Liver (tissue), 8 donors: ENCODE measurements at regions not wholly inside any gene's neighbourhood (a gene's known extent, or its start where the extent isn't known, plus 50 kb on each side); places are given as distances from the start of the nearest gene placed in this dataset.

ENCODE experiments used
- DNase-seq: peaks from one replicate; pipeline ENCODE4 v3.0.0-alpha.2; 2017; ENCODE audit warnings: low spot score
- H3K27ac ChIP-seq, 2 donors: one replicate each; pipeline ENCODE4 v1.7.0; 2013; ENCODE audit warnings: inconsistent platforms in 2 of 2, low read length in 2 of 2, control low read depth in 1 of 2, low read depth in 1 of 2, mild to moderate bottlenecking in 1 of 2
- H3K27me3 ChIP-seq, 4 donors: one replicate each; pipeline versions ENCODE4 v1.6.1 to v1.7.0; 2013; ENCODE audit warnings: low read length in 3 of 4, inconsistent platforms in 1 of 4, mild to moderate bottlenecking in 1 of 4, moderate library complexity in 1 of 4; ENCODE audit not compliant: control insufficient read depth in 4 of 4, insufficient read depth in 4 of 4
- H3K36me3 ChIP-seq, 4 donors: one replicate each; pipeline versions ENCODE4 v1.6.1 to v1.7.0; 2013; ENCODE audit warnings: low read length in 3 of 4, mild to moderate bottlenecking in 3 of 4, low read depth in 1 of 4, moderate library complexity in 1 of 4; ENCODE audit not compliant: control insufficient read depth in 4 of 4, insufficient read depth in 3 of 4
- H3K4me1 ChIP-seq, 4 donors: one replicate each; pipeline versions ENCODE4 v1.6.1 to v1.7.0; 2013; ENCODE audit warnings: low read length in 3 of 4, mild to moderate bottlenecking in 3 of 4, moderate library complexity in 1 of 4; ENCODE audit not compliant: control insufficient read depth in 4 of 4, insufficient read depth in 4 of 4
- H3K4me3 ChIP-seq, 3 donors: one replicate each; pipeline versions ENCODE4 v1.6.1 to v1.7.0; 2013; ENCODE audit warnings: low read length in 3 of 3, control low read depth in 1 of 3, low read depth in 1 of 3, mild to moderate bottlenecking in 1 of 3
- H3K9ac ChIP-seq, 2 donors: one replicate each; pipeline ENCODE4 v1.7.0; 2013; ENCODE audit warnings: low read length in 2 of 2, mild to moderate bottlenecking in 2 of 2, moderate library complexity in 2 of 2, control low read depth in 1 of 2, low read depth in 1 of 2
- H3K9me3 ChIP-seq, 4 donors: one replicate each; pipeline versions ENCODE4 v1.6.1 to v1.7.0; 2013; ENCODE audit warnings: low read length in 3 of 4; ENCODE audit not compliant: control insufficient read depth in 4 of 4
- ATF3 ChIP-seq: IDR thresholded peaks from 2 replicates; pipeline ENCODE4 v1.6.1; 2016; ENCODE audit warnings: antibody characterized with exemption
- CTCF ChIP-seq: fragments of 150-350 bp; IDR thresholded peaks from 2 replicates; pipeline ENCODE4 v1.5.1; 2017; ENCODE audit warnings: improper control_type of control experiment, low read depth, low read length; ENCODE audit not compliant: missing input control
- FOXA2 ChIP-seq: IDR thresholded peaks from 2 replicates; pipeline ENCODE4 v1.6.1; 2016; ENCODE audit warnings: antibody characterized with exemption
- JUND ChIP-seq, 2 donors: IDR thresholded peaks; 2 replicates each; pipeline ENCODE4 v1.6.1; 2016; ENCODE audit warnings: antibody characterized with exemption in 2 of 2
- RAD21 ChIP-seq, 2 donors: IDR thresholded peaks; 2 replicates each; pipeline ENCODE4 v1.6.1; 2016; ENCODE audit warnings: antibody characterized with exemption in 2 of 2, mild to moderate bottlenecking in 2 of 2
- SP1 ChIP-seq: IDR thresholded peaks from 2 replicates; pipeline ENCODE4 v1.6.1; 2018; ENCODE audit warnings: antibody characterized with exemption, mild to moderate bottlenecking
- TAF1 ChIP-seq: conservative IDR thresholded peaks from 2 replicates; pipeline ENCODE4 v1.6.1; 2016; ENCODE audit warnings: antibody characterized with exemption, mild to moderate bottlenecking
- YY1 ChIP-seq: IDR thresholded peaks from 2 replicates; pipeline ENCODE4 v1.6.1; 2016; ENCODE audit warnings: antibody characterized with exemption, mild to moderate bottlenecking
- ZBTB33 ChIP-seq: IDR thresholded peaks from 2 replicates; pipeline ENCODE4 v1.6.1; 2016; ENCODE audit warnings: antibody characterized with exemption
- WGBS: extraction: QIAGEN DNeasy Blood & Tissue Kit; methylation state at CpG from one replicate; pipeline ENCODE4 v1.1.7; 2013; 5-methylcytosine and 5-hydroxymethylcytosine counted together
- TF ChIP-seq, protein P1 (sequence below): IDR thresholded peaks from 2 replicates; pipeline ENCODE4 v1.6.1; 2016; ENCODE audit warnings: antibody characterized with exemption, mild to moderate bottlenecking
- donor health status: healthy.
- donor health status: healthy.
- donor health status: healthy.
- donor health status: healthy.
- donor health status: healthy.

- no peaks in the 10 kb centered on the region for H3K27me3 ChIP-seq
- no peak for TF ChIP-seq SP1
- TF ChIP-seq YY1: no peak
- H3K27ac ChIP-seq: no peak overlapping the region
- peaks cover 0 to 7% (median 0%) of the 10 kb centered on the region in 4 donors for H3K4me1 ChIP-seq
- H3K4me3 ChIP-seq: no peak overlapping the region
- no peaks in the 10 kb centered on the region for H3K9me3 ChIP-seq
- no peak for DNase-seq
- no peaks in the 10 kb centered on the region for H3K36me3 ChIP-seq
- H3K9ac ChIP-seq: no peak overlapping the region
- 84% methylated on average over 3 of the region's 3 CpGs for WGBS
Observed at GRCh38 chr3:64848127-64848800, 160.5 kb upstream of the ADAMTS9 start.

- 95% methylated on average over 2 of the region's 2 CpGs for WGBS
- Histone ChIP-seq H3K4me1 (no peaks in the 10 kb centered on the region), H3K27ac (no peak overlapping the region), H3K9ac (no peak overlapping the region), H3K27me3 (no peaks in the 10 kb centered on the region), H3K4me3 (no peak overlapping the region), H3K36me3 (no peaks in the 10 kb centered on the region), H3K9me3 (no peaks in the 10 kb centered on the region)
- DNase-seq: no peak
- TF ChIP-seq RAD21 (IDR thresholded peaks at IDR 0.05): no peak
- TF ChIP-seq ZBTB33: no peak
Observed at GRCh38 chr3:64844558-64844957, 156.8 kb upstream of the ADAMTS9 start.

- H3K4me3 ChIP-seq: no peak overlapping the region
- no peak overlapping the region for H3K27ac ChIP-seq
- H3K9ac ChIP-seq: no peak overlapping the region
- no peaks in the 10 kb centered on the region for H3K4me1 ChIP-seq
- H3K36me3 ChIP-seq: no peaks in the 10 kb centered on the region
- WGBS: 64% methylated on average over 6 of the region's 6 CpGs
- no peak for DNase-seq
- TF ChIP-seq ZBTB33 (no peak), SP1 (no peak), CTCF (no peak), TAF1 (no peak), JUND (IDR thresholded peaks at IDR 0.05) (no peak), ATF3 (no peak), FOXA2 (no peak)
- TF ChIP-seq, protein P1, sequence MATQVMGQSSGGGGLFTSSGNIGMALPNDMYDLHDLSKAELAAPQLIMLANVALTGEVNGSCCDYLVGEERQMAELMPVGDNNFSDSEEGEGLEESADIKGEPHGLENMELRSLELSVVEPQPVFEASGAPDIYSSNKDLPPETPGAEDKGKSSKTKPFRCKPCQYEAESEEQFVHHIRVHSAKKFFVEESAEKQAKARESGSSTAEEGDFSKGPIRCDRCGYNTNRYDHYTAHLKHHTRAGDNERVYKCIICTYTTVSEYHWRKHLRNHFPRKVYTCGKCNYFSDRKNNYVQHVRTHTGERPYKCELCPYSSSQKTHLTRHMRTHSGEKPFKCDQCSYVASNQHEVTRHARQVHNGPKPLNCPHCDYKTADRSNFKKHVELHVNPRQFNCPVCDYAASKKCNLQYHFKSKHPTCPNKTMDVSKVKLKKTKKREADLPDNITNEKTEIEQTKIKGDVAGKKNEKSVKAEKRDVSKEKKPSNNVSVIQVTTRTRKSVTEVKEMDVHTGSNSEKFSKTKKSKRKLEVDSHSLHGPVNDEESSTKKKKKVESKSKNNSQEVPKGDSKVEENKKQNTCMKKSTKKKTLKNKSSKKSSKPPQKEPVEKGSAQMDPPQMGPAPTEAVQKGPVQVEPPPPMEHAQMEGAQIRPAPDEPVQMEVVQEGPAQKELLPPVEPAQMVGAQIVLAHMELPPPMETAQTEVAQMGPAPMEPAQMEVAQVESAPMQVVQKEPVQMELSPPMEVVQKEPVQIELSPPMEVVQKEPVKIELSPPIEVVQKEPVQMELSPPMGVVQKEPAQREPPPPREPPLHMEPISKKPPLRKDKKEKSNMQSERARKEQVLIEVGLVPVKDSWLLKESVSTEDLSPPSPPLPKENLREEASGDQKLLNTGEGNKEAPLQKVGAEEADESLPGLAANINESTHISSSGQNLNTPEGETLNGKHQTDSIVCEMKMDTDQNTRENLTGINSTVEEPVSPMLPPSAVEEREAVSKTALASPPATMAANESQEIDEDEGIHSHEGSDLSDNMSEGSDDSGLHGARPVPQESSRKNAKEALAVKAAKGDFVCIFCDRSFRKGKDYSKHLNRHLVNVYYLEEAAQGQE: no peak
- H3K27me3 ChIP-seq: no peaks in the 10 kb centered on the region
- H3K9me3 ChIP-seq: no peaks in the 10 kb centered on the region
Observed at GRCh38 chr3:64837986-64838735, 150.4 kb upstream of the ADAMTS9 start.
